Neural progenitor cell (in vitro differentiated cells): ENCODE measurements at regions not wholly inside any gene's neighbourhood (a gene's known extent, or its start where the extent isn't known, plus 50 kb on each side); places are given as distances from the start of the nearest gene placed in this dataset.

ENCODE experiments used
- CTCF ChIP-seq: fragments of 200-600 bp; sonication (generic); IDR thresholded peaks from 2 replicates; pipeline ENCODE4 v1.5.1; 2017; ENCODE audit warnings: antibody characterized with exemption, mild to moderate bottlenecking
- EZH2 ChIP-seq: fragments of 200-600 bp; sonication (generic); IDR thresholded peaks from 2 replicates; pipeline ENCODE4 v1.6.1; 2017; ENCODE audit warnings: antibody characterized with exemption, mild to moderate bottlenecking, moderate library complexity
- EZH2phosphoT487 ChIP-seq: fragments of 200-600 bp; sonication (generic); IDR thresholded peaks from 2 replicates; pipeline ENCODE4 v1.6.1; 2017; ENCODE audit warnings: antibody characterized with exemption

GRCh38 chrX:142149919-142150318, 55.2 kb downstream of the MAGEC2 start:
- TF ChIP-seq CTCF = no peak
- TF ChIP-seq EZH2 = no peak
- TF ChIP-seq EZH2phosphoT487 = no peak
